ENCODE measurements at regions not wholly inside any gene's neighbourhood (a gene's known extent, or its start where the extent isn't known, plus 50 kb on each side); places are given as distances from the start of the nearest gene placed in this dataset.
A peak's percentile ranks its signal among the peaks of the same experiment; 100 is the strongest.

- no peak for DNase-seq
Observed at GRCh38 chr18:38368246-38368645, 802.6 kb upstream of the CELF4 start.

DNA sequence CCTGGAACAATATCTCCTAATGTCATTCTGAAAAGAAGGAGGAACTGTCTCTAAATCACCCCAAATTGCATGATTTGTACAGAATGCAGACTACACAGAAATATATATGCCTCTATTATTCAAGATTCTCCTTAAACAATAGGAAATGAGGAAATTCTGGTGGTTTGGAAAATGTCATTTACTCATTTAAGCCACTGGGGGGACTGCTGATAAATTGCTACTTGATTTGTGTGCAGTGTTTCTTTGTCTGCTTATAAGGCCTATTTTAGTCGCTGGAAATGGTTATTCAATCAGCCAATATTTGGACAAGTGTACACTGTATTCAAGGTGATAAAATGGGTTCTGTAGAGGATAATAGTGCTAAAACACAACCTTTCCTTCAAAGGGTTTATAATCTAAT lies 801.9 kb upstream of the CELF4 start:
- no peak for DNase-seq

- no peak for DNase-seq
Observed at GRCh38 chr18:38362286-38362792, 796.7 kb upstream of the CELF4 start.

DNA sequence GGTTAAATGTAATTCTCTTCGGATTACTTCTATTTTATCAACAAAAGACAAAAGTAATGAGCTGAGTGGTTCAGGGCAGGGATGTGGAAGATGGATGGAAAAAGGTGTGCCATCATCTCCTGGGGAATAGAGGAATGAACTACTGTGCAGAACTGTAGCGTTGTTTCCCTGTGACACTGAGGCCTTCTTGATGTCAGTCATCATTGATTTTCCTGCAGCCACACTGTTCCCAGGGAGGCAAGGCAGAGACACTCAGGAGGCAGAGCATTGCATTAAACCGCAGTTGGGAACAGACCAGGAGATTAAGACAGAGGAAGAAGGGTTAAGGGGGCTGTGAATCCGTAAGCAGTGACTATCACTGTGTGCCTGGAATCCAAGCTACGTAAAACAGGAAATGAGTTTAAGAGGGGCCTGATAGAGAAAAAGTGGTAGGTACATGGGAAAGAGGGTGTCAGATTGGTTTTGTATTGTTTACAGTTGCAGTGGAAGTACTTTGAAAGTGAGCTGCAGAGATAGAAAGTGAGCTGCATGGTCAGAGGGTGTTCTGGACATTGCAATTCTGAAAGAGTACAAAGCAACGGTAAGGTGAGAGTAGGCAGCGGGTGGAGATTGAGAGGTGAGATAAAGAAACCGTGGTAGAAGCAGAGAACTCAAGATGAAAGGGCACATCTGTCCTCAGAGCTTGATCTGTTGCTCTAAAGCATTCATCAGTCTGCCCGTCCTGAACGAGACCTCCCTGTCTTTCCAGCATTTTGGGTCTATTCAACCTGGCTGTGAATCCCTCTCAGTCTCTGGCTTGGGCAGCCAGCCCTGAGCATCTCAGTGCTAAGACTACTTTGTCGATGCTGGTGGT lies 793.4 kb upstream of the CELF4 start:
- DNase-seq = no peak

GRCh38 chr18:38353149-38353548 lies 787.6 kb upstream of the CELF4 start:
- no peak for DNase-seq

- no peak for DNase-seq
Observed at GRCh38 chr18:38350141-38350540, 784.5 kb upstream of the CELF4 start.

DNA sequence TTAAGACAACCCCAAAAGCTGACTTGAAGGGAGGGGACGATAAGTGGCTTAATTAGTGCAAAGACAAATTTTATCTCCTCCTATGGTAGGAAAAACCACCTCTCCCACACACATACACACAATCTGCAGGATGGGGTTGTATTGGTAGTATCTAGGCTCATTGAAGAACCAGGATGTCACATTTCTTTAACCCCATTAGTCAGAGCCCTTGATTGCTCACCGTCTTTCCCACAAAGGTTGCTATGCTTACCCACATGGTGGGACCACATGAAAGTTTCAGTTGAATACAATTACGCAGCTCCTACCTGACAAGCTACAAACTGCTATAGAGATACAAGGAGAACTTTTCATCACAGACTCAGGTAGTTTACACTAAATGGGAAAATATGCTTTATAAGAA lies 765.0 kb upstream of the CELF4 start:
- no peak for DNase-seq

DNA sequence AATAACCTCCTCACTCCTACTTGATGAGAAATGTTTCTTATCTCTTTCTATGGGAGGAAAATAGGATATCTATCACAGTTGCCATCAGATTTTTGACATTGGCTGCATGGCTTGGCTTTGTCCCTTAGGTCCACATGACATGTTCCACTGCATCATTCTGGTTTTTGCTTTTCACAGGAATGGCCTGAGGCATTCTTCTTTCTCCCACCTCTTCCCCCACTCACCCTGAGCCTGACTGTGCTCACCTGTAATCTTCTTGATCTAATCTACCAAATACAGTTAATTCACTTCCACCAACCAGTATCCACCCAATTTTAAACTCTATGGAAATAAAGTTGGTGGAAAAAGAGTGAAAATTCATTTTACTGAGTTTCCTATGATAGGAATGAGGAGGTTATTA lies 763.5 kb upstream of the CELF4 start:
- no peak for DNase-seq

- no peak for DNase-seq
Observed at GRCh38 chr18:38322206-38322605, 756.6 kb upstream of the CELF4 start.

DNA sequence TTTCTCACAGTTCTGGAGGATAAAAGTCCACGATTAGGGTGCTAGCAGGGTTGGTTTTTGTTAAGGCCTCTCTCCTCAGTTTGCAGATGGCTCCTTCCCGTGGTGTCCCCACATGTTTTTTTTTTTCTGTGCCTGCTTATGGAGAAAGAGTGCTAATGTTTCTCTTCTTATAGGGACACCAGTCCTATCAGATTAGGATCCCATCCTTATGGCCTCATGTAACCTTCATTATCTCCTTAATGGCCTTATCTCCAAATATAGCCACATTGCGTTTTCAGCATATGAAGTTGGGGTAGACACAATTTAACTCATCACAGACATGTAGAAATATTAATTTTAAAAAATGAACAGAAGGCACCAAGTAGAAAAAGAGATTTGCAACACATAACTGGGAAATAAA lies 755.7 kb upstream of the CELF4 start:
- DNase-seq = no peak

DNA sequence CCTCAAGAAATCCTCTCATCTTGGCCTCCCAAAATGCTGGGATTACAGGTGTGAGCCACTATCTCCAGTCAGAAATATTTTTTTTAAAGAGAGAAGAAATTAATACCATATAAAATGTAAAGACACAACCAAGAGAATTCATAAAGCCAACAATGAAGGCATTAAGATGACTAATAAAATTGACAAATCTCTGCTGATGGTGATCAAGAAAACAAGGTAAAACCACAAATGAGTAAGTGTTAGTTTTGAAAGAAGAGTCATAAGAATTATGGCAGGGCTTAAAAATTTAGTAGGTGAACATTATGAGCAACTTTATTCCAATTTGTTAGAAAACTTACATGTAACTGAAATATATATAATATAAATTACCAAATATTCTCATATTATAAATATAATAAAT lies 752.8 kb upstream of the CELF4 start:
- no peak for DNase-seq

DNA sequence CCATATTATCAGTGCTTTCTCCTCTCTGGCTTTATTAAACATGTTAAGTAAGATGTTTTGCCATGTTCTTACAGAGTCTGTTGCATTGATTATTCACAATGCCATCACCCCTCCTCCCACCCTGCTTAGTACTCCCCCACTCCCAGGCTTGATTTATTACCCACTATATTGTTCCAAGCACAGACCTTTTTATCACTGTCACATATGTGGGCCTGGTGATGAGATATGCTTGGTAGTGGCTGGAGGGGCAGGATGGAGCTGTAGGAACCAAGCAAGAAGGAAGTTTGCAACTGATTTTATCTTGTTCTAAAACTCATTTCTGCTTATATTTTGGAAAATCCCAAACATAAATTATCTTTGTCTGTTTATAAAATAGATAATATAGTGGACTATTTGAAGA lies 748.2 kb upstream of the CELF4 start:
- no peak for DNase-seq

GRCh38 chr18:38312532-38312931 lies 746.9 kb upstream of the CELF4 start:
- no peak for DNase-seq

DNA sequence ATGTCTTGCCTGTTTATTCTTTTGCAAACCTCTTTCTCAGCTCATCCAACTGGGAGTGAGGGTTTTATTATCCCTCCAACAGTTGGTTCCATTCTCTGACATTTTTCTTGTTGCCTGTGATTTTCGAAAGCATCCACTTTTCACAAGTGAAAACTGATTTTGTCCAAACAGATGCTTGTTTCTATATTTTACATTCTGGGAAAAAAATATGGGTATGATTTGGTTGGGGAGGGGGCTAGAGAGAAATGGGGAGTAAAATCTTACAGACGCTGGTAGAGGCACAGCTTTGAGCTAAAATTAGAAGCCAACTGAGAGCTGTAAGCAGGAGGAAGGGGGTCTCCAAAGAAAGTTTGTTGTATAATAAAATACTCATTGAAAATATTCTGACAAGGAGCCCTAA lies 745.3 kb upstream of the CELF4 start:
- DNase-seq = no peak

GRCh38 chr18:38307914-38308313 lies 742.3 kb upstream of the CELF4 start:
- no peak for DNase-seq

GRCh38 chr18:38305961-38306360 lies 740.4 kb upstream of the CELF4 start:
- DNase-seq = no peak

- DNase-seq = no peak
Observed at GRCh38 chr18:38301621-38302020, 736.0 kb upstream of the CELF4 start.

DNA sequence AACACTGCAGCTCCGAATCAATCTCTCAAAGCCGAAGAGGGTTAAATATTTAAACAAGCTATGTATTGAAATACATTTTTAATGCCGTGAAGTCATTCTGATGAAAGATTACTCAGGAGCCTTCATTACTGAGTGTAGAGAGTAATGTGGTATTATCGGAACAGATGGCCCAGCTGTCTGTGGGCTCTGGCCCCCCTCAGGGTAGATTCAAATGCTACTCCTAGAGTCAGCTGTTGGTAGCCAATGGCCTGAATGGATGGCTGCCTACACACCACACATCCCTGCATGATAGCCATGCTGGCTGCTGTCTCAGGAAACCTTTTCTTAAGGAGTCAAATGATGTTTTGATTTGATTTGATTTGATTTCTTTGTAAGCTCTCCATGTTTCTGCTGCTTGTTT lies 732.3 kb upstream of the CELF4 start:
- no peak for DNase-seq

DNA sequence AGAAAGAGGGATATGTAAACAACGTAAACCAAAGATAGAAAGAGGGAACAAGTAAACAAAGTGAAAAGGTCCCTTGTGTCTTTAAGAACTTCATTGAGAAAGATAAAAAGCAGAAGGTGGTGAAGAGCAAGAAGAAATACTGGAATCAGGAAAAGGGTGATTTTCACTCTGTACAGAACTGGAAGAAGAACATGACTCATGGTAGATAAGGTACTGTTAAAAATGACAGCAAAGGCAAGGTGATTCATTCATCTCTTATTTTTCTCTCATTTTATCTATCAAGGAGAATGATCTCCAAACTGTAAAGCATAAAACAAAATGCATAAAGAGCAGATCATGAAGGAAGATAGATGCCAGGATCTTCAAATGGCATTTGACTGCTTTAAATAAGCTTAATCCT lies 724.6 kb upstream of the CELF4 start:
- DNase-seq = no peak

GRCh38 chr18:38284972-38285371 lies 719.4 kb upstream of the CELF4 start:
- no peak for DNase-seq

GRCh38 chr18:38263066-38263465 lies 697.5 kb upstream of the CELF4 start:
- no peak for DNase-seq

DNA sequence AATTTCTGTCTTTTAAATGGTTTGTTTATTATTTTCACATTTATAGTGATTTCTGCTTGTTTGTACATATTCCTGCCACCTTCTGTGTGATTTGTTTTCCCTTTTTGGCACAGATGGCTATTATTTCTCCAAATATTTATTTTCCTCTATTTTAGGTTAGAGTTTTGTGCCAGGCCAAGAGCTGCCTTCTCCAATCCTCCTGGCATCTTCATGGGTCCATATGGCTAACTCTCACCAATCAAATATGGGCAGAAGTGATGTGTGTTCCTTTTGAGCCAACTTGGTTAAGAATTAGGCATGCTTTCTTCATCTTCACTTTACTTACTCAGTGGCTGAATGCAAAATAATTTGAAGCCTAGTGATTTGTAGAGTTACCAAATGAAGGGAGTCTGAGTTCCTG lies 697.1 kb upstream of the CELF4 start:
- no peak for DNase-seq

DNA sequence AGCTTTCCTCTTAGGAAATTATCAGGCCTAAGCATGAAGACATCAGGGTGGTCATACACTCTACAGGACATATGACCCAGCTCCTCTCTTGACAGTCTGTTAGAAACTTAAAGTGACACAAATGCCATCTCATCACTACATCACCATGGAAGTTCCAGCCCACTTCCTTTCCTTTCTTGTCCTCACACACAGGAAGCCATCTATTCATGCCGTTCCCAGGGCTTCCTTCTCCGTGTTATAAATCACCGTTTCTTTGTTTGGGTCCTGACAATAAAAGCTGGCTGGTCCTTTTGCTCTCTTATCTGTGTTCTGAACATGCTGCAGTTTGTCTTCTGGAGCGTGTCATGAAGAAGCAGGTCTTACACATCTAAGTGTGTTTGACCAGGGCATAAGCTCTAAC lies 692.1 kb upstream of the CELF4 start:
- no peak for DNase-seq

DNA sequence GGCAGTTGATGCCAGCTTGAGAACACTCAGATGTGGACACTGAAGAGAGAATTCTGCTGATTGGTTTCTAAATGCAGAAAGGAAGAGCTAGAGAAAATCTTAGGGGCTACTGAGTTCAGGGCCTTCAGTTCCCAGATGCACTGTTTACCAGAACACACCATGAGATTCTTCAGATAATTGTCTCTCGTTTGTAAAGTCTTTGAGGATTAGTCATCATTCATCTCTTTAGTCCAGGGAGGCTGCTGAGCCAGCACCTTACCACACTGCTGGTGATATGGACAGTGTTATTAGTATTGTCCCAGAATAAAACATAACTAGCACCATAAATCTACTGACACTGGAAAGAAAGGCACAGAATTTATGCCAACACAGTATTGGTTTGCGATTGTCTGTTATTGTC lies 690.8 kb upstream of the CELF4 start:
- DNase-seq = peak; percentile 2

- no peak for DNase-seq
Observed at GRCh38 chr18:38250971-38251370, 685.4 kb upstream of the CELF4 start.
